CD4-positive, alpha-beta T cell treated with Interferon gamma for 1 hour (primary cell): ENCODE measurements at regions not wholly inside any gene's neighbourhood (a gene's known extent, or its start where the extent isn't known, plus 50 kb on each side); places are given as distances from the start of the nearest gene placed in this dataset.
"Not testable (repeated sequence)": the region's sequence is repeated elsewhere in the genome, so short reads cannot be mapped to it uniquely, and the experiment has no call there.

Experiments
- DNase-seq: peaks from one replicate; pipeline ENCODE4 v3.0.0-alpha.2; 2020

GRCh38 chr5:4022056-4022670, 426.5 kb downstream of the IRX1 start:
- no peak for DNase-seq

GRCh38 chr5:4023091-4023752, 427.6 kb downstream of the IRX1 start:
- no peak for DNase-seq

GRCh38 chr5:4023753-4024335, 428.2 kb downstream of the IRX1 start:
- no peak for DNase-seq

- DNase-seq = no peak
These were observed 431.6 kb downstream of the IRX1 start for GRCh38 chr5:4027088-4027734.

- no peak for DNase-seq
These were observed 432.8 kb downstream of the IRX1 start for GRCh38 chr5:4028384-4028783.

GRCh38 chr5:4033546-4033945, 437.9 kb downstream of the IRX1 start:
- not testable (repeated sequence) for DNase-seq

GRCh38 chr5:4036861-4037260, 441.2 kb downstream of the IRX1 start:
- no peak for DNase-seq

GRCh38 chr5:4038994-4039393, 443.4 kb downstream of the IRX1 start:
- no peak for DNase-seq

GRCh38 chr5:4042311-4042710, 446.7 kb downstream of the IRX1 start:
- no peak for DNase-seq

GRCh38 chr5:4043135-4043534, 447.5 kb downstream of the IRX1 start:
- no peak for DNase-seq

- no peak for DNase-seq
These were observed 449.2 kb downstream of the IRX1 start for GRCh38 chr5:4044881-4045280.

- no peak for DNase-seq
These were observed 452.8 kb downstream of the IRX1 start for GRCh38 chr5:4048398-4048797.

- no peak for DNase-seq
These were observed 454.6 kb downstream of the IRX1 start for GRCh38 chr5:4050203-4050602.

GRCh38 chr5:4053136-4053535, 457.5 kb downstream of the IRX1 start:
- no peak for DNase-seq

GRCh38 chr5:4054092-4054491, 458.5 kb downstream of the IRX1 start:
- no peak for DNase-seq

- DNase-seq = no peak
These were observed 463.3 kb downstream of the IRX1 start for GRCh38 chr5:4058899-4059298.

GRCh38 chr5:4065472-4066320, 470.1 kb downstream of the IRX1 start:
- no peak for DNase-seq

GRCh38 chr5:4068171-4068570, 472.5 kb downstream of the IRX1 start:
- DNase-seq = no peak

- no peak for DNase-seq
These were observed 482.9 kb downstream of the IRX1 start for GRCh38 chr5:4078544-4078943.

GRCh38 chr5:4079831-4080230, 484.2 kb downstream of the IRX1 start:
- DNase-seq = no peak

- no peak for DNase-seq
These were observed 484.7 kb downstream of the IRX1 start for GRCh38 chr5:4080370-4080769.

GRCh38 chr5:4081059-4081458, 485.4 kb downstream of the IRX1 start:
- no peak for DNase-seq

GRCh38 chr5:4081466-4081865, 485.8 kb downstream of the IRX1 start:
- DNase-seq = no peak
